Hypothalamus (tissue), 51 donors: ENCODE measurements at regions not wholly inside any gene's neighbourhood (a gene's known extent, or its start where the extent isn't known, plus 50 kb on each side); places are given as distances from the start of the nearest gene placed in this dataset.
"Not testable (repeated sequence)": the region's sequence is repeated elsewhere in the genome, so short reads cannot be mapped to it uniquely, and the experiment has no call there.

Experiments
- DNase-seq, 51 donors: peaks; one replicate each; lab custom pipeline; 2025; lab: John Stamatoyannopoulos, UW

GRCh38 chr6:141976994-141977393 lies 155.7 kb upstream of the GJE1 start:
- DNase-seq, result no peak

GRCh38 chr6:141969768-141970415 lies 162.8 kb upstream of the GJE1 start:
- not testable (repeated sequence) for DNase-seq

GRCh38 chr6:141969201-141969600 lies 163.5 kb upstream of the GJE1 start:
- no peak for DNase-seq

GRCh38 chr6:141968632-141969031 lies 164.1 kb upstream of the GJE1 start:
- no peak for DNase-seq

GRCh38 chr6:141965016-141965545 lies 167.6 kb upstream of the GJE1 start:
- DNase-seq, result no peak

- DNase-seq, result no peak
Observed at GRCh38 chr6:141963543-141964295, 169.0 kb upstream of the GJE1 start.

GRCh38 chr6:141957271-141957670 lies 175.5 kb upstream of the GJE1 start:
- no peak for DNase-seq

GRCh38 chr6:141956868-141957267 lies 175.9 kb upstream of the GJE1 start:
- no peak for DNase-seq

GRCh38 chr6:141956046-141956761 lies 176.5 kb upstream of the GJE1 start:
- DNase-seq, result peak in 1 of 51 donors; percentile 6

- no peak for DNase-seq
Observed at GRCh38 chr6:141953072-141953471, 179.7 kb upstream of the GJE1 start.

GRCh38 chr6:141946502-141946901 lies 186.2 kb upstream of the GJE1 start:
- no peak for DNase-seq

- no peak for DNase-seq
Observed at GRCh38 chr6:141938664-141939063, 194.1 kb upstream of the GJE1 start.

GRCh38 chr6:141932685-141933084 lies 200.0 kb upstream of the GJE1 start:
- no peak for DNase-seq

- DNase-seq, result not testable (repeated sequence)
Observed at GRCh38 chr6:141926200-141926900, 206.4 kb upstream of the GJE1 start.

GRCh38 chr6:141925001-141925400 lies 207.7 kb upstream of the GJE1 start:
- no peak for DNase-seq

- no peak for DNase-seq
Observed at GRCh38 chr6:141922898-141923297, 209.8 kb upstream of the GJE1 start.

GRCh38 chr6:141916682-141917505 lies 215.8 kb upstream of the GJE1 start:
- DNase-seq, result not testable (repeated sequence)

GRCh38 chr6:141914646-141915045 lies 218.1 kb upstream of the GJE1 start:
- DNase-seq, result no peak

GRCh38 chr6:141906569-141907080 lies 226.1 kb upstream of the GJE1 start:
- no peak for DNase-seq

- DNase-seq, result no peak
Observed at GRCh38 chr6:141890661-141891060, 242.1 kb upstream of the GJE1 start.
